ENCODE measurements at regions not wholly inside any gene's neighbourhood (a gene's known extent, or its start where the extent isn't known, plus 50 kb on each side); places are given as distances from the start of the nearest gene placed in this dataset.

DNA sequence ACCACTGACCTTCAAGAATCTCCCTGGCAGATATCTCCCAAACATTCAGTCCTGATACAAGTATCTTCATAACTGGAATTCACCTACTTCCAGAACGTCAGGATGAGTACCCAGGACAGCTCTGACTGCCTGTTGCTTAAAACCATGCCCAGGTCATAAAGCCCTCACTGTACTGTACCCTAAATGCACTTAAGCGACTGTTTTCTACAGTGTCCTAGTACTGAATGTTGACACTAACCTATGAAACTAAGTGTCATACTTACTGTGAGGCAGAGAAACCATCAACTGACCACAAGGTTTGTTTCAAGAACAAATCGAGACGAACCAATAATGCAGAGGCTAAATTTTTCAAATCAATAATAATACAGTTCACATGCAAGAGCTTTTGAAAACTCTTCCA lies 178.7 kb upstream of the NSMCE3 start:
- no peak overlapping the region for H3K4me3 ChIP-seq (ENCODE audit: low read length)
- no peak for DNase-seq (ENCODE audit: low read depth)
- TF ChIP-seq, protein P1, sequence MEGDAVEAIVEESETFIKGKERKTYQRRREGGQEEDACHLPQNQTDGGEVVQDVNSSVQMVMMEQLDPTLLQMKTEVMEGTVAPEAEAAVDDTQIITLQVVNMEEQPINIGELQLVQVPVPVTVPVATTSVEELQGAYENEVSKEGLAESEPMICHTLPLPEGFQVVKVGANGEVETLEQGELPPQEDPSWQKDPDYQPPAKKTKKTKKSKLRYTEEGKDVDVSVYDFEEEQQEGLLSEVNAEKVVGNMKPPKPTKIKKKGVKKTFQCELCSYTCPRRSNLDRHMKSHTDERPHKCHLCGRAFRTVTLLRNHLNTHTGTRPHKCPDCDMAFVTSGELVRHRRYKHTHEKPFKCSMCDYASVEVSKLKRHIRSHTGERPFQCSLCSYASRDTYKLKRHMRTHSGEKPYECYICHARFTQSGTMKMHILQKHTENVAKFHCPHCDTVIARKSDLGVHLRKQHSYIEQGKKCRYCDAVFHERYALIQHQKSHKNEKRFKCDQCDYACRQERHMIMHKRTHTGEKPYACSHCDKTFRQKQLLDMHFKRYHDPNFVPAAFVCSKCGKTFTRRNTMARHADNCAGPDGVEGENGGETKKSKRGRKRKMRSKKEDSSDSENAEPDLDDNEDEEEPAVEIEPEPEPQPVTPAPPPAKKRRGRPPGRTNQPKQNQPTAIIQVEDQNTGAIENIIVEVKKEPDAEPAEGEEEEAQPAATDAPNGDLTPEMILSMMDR (conservative IDR thresholded peaks at IDR 0.05; ENCODE audit: low read length) = no peak

DNA sequence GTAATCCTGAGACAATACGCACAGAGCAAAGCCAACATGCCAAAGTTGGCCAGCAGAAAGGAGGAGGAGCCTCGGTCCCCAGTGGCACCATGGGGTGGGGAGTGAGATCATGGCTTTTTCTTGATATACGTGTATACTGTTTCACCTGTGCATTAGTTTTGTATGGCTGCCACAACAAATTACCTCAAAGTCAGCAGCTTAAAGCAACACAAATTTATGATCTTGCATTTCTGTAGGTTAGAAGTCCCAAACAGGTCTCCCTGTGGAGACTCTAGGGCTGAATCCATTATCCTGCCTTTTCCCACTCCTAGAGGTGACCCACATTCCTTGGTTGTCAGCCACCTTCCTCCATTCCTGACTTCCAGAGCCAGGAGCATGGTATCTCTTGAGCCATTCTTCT lies 176.9 kb upstream of the NSMCE3 start:
- H3K4me3 ChIP-seq (ENCODE audit: low read length) = no peak overlapping the region
- no peak for DNase-seq (ENCODE audit: low read depth)
- TF ChIP-seq, protein P1 (conservative IDR thresholded peaks at IDR 0.05; ENCODE audit: low read length) = no peak

DNA sequence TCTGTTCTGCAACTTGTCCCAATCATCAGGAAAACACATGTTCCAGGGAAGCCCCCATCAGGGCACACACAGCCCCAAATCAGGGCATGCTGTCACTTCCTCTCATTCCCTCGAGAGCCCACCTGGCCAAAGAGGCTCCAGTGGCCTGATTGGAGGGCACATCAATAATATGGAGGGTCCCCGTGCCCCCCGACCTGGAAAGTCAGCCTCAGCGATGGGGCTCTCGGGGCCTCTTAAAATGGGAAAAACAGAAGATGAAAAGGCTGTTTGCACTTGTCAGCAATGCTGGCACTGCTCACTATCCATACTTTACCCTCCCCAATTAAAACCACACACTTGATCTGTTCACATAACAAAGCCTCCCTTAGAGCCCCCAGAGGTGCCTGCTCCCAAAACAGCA lies 172.9 kb upstream of the NSMCE3 start:
- H3K4me3 ChIP-seq (ENCODE audit: low read length) = no peak overlapping the region
- TF ChIP-seq, protein P1 (conservative IDR thresholded peaks at IDR 0.05; ENCODE audit: low read length) = no peak
- no peak for DNase-seq (ENCODE audit: low read depth)

DNA sequence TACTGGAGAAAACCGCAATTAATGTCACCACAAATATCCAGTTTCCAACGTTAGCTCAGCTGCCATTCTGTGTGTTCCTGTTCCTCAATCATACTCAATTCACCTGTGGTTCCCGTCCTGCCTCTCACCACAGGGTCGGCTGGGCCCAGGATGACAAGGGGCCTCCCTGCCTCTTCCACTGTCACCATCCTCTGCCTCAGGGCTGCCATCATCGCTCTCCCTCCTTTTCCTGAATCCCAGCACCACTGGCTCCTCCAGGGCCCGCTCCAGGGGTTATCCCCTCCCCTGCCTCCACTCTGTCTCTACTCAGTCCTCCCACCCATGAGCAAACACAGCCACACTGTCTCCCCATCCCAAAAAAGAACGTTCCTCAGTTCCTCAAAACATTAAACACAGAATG lies 170.9 kb upstream of the NSMCE3 start:
- no peak overlapping the region for H3K4me3 ChIP-seq (ENCODE audit: low read length)
- TF ChIP-seq, protein P1 (conservative IDR thresholded peaks at IDR 0.05; ENCODE audit: low read length) = no peak
- DNase-seq (ENCODE audit: low read depth) = no peak

DNA sequence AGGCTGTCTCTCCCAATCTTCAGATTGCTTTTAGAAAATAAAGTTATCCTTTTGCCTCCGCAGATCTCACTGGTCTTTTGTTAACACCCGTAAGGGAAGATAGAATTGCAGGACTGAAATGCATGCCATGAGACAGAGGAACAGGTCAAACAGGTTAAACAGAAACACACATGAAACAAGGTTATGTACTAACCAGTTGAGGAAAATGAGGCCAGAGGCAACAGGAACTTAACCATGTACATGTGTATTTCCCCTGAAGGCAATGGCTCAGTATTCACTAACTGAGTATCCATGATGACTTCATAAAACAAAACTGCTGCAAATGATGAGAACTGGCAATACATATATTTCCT lies 169.1 kb upstream of the NSMCE3 start:
- TF ChIP-seq, protein P1 (conservative IDR thresholded peaks at IDR 0.05; ENCODE audit: low read length) = no peak
- DNase-seq (ENCODE audit: low read depth) = no peak

DNA sequence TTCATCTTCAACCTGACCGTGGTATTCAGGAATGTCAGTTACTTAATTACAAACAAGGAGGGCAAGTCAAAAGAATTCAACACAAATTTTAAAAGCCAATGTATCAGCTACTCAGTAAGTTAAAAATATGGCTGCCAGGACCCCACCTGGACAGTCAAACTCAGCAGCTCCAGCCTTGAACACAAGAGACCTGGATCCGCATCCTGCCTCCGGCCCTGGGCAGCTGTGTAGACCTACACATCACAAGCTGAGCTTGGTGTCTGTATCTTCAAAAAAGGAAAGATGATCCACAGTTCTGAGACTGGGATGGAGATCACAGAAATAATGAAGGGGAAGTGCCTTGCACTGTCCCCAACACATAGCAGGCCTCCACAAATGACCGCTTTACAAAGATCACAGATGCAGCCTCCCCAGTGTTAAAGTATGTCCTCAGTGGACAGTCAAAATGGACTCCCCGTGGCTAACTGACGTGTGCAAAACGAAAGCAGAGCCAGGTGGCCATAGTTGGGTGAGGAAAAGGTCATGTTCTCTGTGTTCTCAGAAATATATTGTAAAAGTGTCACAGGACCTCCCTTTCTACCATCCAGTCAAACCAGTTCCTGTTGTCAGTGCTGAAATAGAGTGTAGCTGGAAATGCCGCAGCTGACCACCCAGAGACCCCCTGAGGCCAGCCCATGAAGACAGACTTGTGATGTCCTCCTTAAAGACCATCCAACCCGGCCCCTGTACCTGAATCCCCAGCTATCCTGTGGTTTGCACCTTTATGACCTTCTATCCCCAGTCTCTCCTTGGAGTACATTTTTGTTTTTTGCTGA lies 168.5 kb upstream of the NSMCE3 start:
- TF ChIP-seq, protein P1 (conservative IDR thresholded peaks at IDR 0.05; ENCODE audit: low read length) = no peak
- H3K4me3 ChIP-seq (ENCODE audit: low read length) = no peak overlapping the region
- no peak for DNase-seq (ENCODE audit: low read depth)

More for the DNA sequence above, 169.1 kb upstream of the NSMCE3 start:
- no peak overlapping the region for H3K4me3 ChIP-seq (ENCODE audit: low read length)

DNA sequence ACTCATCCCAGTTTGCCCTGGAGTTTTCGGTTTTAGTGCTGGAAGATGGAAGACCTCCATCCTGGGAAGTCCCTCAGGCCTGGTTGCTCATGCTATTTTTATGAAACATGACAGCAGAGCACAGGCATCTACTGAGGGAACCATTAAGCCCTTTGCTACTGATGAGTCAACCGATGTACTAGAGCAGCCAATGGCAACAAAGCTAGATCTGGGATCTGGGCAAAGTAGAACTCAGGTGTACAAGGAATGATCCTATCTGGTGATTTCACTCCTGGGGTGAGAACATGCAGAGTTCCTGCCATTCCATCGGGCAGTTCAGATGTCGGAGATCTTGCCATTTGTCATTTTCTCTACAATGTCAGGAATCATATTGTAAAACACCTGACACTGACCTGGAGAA lies 166.2 kb upstream of the NSMCE3 start:
- H3K4me3 ChIP-seq (ENCODE audit: low read length) = no peak overlapping the region
- no peak for DNase-seq (ENCODE audit: low read depth)
- TF ChIP-seq, protein P1 (conservative IDR thresholded peaks at IDR 0.05; ENCODE audit: low read length) = no peak

Measured in AG10803 (cell line).